Transverse colon (tissue), 3 donors: ENCODE measurements at regions not wholly inside any gene's neighbourhood (a gene's known extent, or its start where the extent isn't known, plus 50 kb on each side); places are given as distances from the start of the nearest gene placed in this dataset.

ENCODE experiments used
- POLR2A ChIP-seq: fragments of 450-650 bp; IDR thresholded peaks from one replicate; pipeline ENCODE4 v1.6.1; 2016; ENCODE audit warnings: antibody characterized with exemption, mild to moderate bottlenecking, moderate library complexity
- TF ChIP-seq, protein P1 (sequence below), 5 experiments: fragments of 200-600 bp in 3 of 5; fragments of 450-650 bp in 2 of 5; sonication (generic) in 3 of 5; IDR thresholded peaks; 1 replicate in 2 of 5; 2 replicates in 3 of 5; pipeline ENCODE4 v1.5.1; 2016 to 2017; ENCODE audit warnings: antibody characterized with exemption in 5 of 5, inconsistent platforms in 3 of 5, mild to moderate bottlenecking in 2 of 5, moderate library complexity in 1 of 5

DNA sequence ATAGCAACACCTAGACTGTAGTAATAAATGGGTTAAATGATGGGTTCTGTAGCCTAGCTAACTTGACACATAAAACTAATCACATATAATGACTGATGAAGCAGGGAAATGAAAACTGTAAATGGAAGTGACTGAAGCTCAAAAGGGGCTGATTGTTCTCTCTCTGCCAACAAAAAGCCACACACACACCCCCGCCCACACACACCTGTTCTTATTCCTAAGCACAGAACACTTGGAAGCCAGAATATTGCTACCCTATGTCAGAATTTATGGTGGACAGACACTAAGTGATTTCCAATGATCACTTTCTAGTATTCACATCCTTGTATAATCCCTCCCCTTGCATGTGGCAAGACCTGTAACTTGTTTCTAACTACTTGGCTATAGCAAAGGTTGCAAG is 603.5 kb downstream of the UTRN start:
- no peak for TF ChIP-seq POLR2A
- TF ChIP-seq, protein P1, sequence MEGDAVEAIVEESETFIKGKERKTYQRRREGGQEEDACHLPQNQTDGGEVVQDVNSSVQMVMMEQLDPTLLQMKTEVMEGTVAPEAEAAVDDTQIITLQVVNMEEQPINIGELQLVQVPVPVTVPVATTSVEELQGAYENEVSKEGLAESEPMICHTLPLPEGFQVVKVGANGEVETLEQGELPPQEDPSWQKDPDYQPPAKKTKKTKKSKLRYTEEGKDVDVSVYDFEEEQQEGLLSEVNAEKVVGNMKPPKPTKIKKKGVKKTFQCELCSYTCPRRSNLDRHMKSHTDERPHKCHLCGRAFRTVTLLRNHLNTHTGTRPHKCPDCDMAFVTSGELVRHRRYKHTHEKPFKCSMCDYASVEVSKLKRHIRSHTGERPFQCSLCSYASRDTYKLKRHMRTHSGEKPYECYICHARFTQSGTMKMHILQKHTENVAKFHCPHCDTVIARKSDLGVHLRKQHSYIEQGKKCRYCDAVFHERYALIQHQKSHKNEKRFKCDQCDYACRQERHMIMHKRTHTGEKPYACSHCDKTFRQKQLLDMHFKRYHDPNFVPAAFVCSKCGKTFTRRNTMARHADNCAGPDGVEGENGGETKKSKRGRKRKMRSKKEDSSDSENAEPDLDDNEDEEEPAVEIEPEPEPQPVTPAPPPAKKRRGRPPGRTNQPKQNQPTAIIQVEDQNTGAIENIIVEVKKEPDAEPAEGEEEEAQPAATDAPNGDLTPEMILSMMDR (IDR thresholded peaks at IDR 0.05) = no peak
